Ovary (tissue), 3 donors: ENCODE measurements at regions not wholly inside any gene's neighbourhood (a gene's known extent, or its start where the extent isn't known, plus 50 kb on each side); places are given as distances from the start of the nearest gene placed in this dataset.

Experiments used
- POLR2A ChIP-seq: fragments of 450-650 bp; IDR thresholded peaks from one replicate; pipeline ENCODE4 v1.6.1; 2017; ENCODE audit warnings: antibody characterized with exemption, mild to moderate bottlenecking, moderate library complexity
- TF ChIP-seq, protein P1 (sequence below), 3 donors: fragments of 450-650 bp in 2 of 3; fragments of 200-600 bp in 1 of 3; IDR thresholded peaks; one replicate each; pipeline versions ENCODE4 v1.5.1 to v1.8.0; 2016 to 2022; ENCODE audit warnings: antibody characterized with exemption in 3 of 3, mild to moderate bottlenecking in 1 of 3
- donor health status: DM: no; HTN: no; CAD: no.

DNA sequence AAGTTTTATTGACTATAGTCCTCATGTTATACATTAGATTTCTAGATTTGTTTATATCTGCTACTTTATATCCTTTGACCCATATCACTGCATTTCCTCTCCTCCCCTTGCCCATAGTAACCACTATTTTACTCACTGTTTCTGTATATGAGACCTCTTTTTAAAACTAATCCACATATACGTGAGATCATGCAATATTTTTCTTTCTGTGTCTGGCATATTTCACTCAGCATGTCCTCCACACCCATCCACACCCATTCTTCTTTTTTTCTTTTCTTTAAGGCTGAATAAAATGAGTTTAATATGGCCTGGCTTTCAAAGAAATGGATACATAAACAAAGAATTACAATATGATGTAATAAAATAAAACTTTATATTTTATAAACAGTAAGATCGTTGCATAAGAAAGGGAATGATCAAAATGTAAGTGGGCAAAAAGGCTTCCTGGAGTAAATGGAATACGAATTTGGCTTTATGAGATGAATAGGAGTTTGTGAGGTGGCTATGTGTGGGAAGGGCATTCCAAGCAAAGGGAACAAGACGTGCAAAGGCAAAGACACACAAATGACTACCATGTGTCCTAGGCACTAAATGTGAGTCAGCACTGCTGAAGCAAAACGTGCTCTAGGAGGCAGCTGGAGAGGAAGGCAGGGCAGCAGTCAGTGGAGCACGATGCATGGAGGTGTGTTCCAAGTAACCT lies 53.2 kb upstream of the HIF1A start:
- TF ChIP-seq, protein P1, sequence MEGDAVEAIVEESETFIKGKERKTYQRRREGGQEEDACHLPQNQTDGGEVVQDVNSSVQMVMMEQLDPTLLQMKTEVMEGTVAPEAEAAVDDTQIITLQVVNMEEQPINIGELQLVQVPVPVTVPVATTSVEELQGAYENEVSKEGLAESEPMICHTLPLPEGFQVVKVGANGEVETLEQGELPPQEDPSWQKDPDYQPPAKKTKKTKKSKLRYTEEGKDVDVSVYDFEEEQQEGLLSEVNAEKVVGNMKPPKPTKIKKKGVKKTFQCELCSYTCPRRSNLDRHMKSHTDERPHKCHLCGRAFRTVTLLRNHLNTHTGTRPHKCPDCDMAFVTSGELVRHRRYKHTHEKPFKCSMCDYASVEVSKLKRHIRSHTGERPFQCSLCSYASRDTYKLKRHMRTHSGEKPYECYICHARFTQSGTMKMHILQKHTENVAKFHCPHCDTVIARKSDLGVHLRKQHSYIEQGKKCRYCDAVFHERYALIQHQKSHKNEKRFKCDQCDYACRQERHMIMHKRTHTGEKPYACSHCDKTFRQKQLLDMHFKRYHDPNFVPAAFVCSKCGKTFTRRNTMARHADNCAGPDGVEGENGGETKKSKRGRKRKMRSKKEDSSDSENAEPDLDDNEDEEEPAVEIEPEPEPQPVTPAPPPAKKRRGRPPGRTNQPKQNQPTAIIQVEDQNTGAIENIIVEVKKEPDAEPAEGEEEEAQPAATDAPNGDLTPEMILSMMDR (IDR thresholded peaks at IDR 0.05) = no peak
- TF ChIP-seq POLR2A = no peak
